ENCODE measurements at regions not wholly inside any gene's neighbourhood (a gene's known extent, or its start where the extent isn't known, plus 50 kb on each side); places are given as distances from the start of the nearest gene placed in this dataset.

DNA sequence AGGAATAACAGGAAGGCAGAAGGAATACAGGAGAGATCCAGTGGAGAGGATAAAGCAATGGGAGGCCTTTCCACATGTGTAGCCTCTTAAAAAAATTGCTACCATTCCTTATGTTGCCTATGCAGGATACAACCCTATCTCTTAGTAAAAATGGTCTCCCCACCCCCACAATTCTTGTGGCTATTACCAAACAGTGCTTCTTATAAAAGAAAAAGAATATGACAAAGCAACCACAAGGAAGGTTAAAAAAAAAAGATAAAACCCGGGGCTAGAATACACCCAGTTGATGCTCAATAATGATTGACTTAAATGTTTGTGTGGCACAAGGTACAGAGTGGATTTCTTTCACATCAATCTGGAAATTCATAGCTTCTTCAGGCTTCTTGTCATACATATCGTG lies 250.9 kb downstream of the HIVEP2 start:
- TF ChIP-seq, protein P1, sequence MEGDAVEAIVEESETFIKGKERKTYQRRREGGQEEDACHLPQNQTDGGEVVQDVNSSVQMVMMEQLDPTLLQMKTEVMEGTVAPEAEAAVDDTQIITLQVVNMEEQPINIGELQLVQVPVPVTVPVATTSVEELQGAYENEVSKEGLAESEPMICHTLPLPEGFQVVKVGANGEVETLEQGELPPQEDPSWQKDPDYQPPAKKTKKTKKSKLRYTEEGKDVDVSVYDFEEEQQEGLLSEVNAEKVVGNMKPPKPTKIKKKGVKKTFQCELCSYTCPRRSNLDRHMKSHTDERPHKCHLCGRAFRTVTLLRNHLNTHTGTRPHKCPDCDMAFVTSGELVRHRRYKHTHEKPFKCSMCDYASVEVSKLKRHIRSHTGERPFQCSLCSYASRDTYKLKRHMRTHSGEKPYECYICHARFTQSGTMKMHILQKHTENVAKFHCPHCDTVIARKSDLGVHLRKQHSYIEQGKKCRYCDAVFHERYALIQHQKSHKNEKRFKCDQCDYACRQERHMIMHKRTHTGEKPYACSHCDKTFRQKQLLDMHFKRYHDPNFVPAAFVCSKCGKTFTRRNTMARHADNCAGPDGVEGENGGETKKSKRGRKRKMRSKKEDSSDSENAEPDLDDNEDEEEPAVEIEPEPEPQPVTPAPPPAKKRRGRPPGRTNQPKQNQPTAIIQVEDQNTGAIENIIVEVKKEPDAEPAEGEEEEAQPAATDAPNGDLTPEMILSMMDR (IDR thresholded peaks at IDR 0.05) = no peak
- TF ChIP-seq ETV6 (CRISPR knock-in tag; IDR thresholded peaks at IDR 0.05) (no peak), SOX15 (CRISPR knock-in tag; IDR thresholded peaks at IDR 0.05) (no peak), TEAD4 (CRISPR knock-in tag; IDR thresholded peaks at IDR 0.05) (no peak), TEAD1 (CRISPR knock-in tag; IDR thresholded peaks at IDR 0.05) (no peak)
- TF ChIP-seq, protein P2, sequence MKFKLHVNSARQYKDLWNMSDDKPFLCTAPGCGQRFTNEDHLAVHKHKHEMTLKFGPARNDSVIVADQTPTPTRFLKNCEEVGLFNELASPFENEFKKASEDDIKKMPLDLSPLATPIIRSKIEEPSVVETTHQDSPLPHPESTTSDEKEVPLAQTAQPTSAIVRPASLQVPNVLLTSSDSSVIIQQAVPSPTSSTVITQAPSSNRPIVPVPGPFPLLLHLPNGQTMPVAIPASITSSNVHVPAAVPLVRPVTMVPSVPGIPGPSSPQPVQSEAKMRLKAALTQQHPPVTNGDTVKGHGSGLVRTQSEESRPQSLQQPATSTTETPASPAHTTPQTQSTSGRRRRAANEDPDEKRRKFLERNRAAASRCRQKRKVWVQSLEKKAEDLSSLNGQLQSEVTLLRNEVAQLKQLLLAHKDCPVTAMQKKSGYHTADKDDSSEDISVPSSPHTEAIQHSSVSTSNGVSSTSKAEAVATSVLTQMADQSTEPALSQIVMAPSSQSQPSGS (CRISPR knock-in tag; IDR thresholded peaks at IDR 0.05; ENCODE audit: borderline replicate concordance, low read depth) = no peak
- TF ChIP-seq, protein P3, sequence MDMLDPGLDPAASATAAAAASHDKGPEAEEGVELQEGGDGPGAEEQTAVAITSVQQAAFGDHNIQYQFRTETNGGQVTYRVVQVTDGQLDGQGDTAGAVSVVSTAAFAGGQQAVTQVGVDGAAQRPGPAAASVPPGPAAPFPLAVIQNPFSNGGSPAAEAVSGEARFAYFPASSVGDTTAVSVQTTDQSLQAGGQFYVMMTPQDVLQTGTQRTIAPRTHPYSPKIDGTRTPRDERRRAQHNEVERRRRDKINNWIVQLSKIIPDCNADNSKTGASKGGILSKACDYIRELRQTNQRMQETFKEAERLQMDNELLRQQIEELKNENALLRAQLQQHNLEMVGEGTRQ (CRISPR knock-in tag; IDR thresholded peaks at IDR 0.05) = no peak

Measured in WTC11 (cell line).